ENCODE measurements at regions not wholly inside any gene's neighbourhood (a gene's known extent, or its start where the extent isn't known, plus 50 kb on each side); places are given as distances from the start of the nearest gene placed in this dataset.

GRCh38 chr5:96340357-96340756 lies 92.7 kb downstream of the PCSK1 start:
- no peak for DNase-seq

GRCh38 chr5:96339862-96340261 lies 93.2 kb downstream of the PCSK1 start:
- DNase-seq: no peak

- DNase-seq: no peak
Measured at GRCh38 chr5:96338624-96339415, 94.2 kb downstream of the PCSK1 start.

- no peak for DNase-seq
Measured at GRCh38 chr5:96338091-96338490, 95.0 kb downstream of the PCSK1 start.

- DNase-seq: no peak
Measured at GRCh38 chr5:96337048-96337781, 95.8 kb downstream of the PCSK1 start.

- DNase-seq: peak; percentile 20
Measured at GRCh38 chr5:96336351-96336985, 96.6 kb downstream of the PCSK1 start.

- no peak for DNase-seq
Measured at GRCh38 chr5:96335873-96336272, 97.2 kb downstream of the PCSK1 start.

GRCh38 chr5:96333391-96333790 lies 99.7 kb downstream of the PCSK1 start:
- no peak for DNase-seq

- no peak for DNase-seq
Measured at GRCh38 chr5:96332535-96333366, 100.3 kb downstream of the PCSK1 start.

- DNase-seq: no peak
Measured at GRCh38 chr5:96331681-96332361, 101.2 kb downstream of the PCSK1 start.

- DNase-seq: no peak
Measured at GRCh38 chr5:96331210-96331609, 101.8 kb downstream of the PCSK1 start.

GRCh38 chr5:96330530-96331140 lies 102.4 kb downstream of the PCSK1 start:
- no peak for DNase-seq

GRCh38 chr5:96329886-96330529 lies 103.0 kb downstream of the PCSK1 start:
- no peak for DNase-seq

- DNase-seq: no peak
Measured at GRCh38 chr5:96329289-96329688, 103.8 kb downstream of the PCSK1 start.

GRCh38 chr5:96327722-96328121 lies 105.3 kb downstream of the PCSK1 start:
- no peak for DNase-seq

GRCh38 chr5:96326902-96327301 lies 106.1 kb downstream of the PCSK1 start:
- no peak for DNase-seq

- DNase-seq: no peak
Measured at GRCh38 chr5:96324708-96325107, 108.3 kb downstream of the PCSK1 start.

GRCh38 chr5:96322865-96323264 lies 110.2 kb downstream of the PCSK1 start:
- no peak for DNase-seq

GRCh38 chr5:96322217-96322616 lies 110.8 kb downstream of the PCSK1 start:
- DNase-seq: no peak

GRCh38 chr5:96321345-96321744 lies 111.7 kb downstream of the PCSK1 start:
- no peak for DNase-seq

- no peak for DNase-seq
Measured at GRCh38 chr5:96320797-96321196, 112.3 kb downstream of the PCSK1 start.
